Endodermal cell (in vitro differentiated cells): ENCODE measurements at regions not wholly inside any gene's neighbourhood (a gene's known extent, or its start where the extent isn't known, plus 50 kb on each side); places are given as distances from the start of the nearest gene placed in this dataset.
A peak's percentile ranks its signal among the peaks of the same experiment; 100 is the strongest.

ENCODE experiments used
- DNase-seq: peaks from one replicate; pipeline ENCODE4 v3.0.0-alpha.2; 2017
- H3K27ac ChIP-seq: 2 replicates; pipeline ENCODE4 v1.5.1; 2013; ENCODE audit warnings: mild to moderate bottlenecking, low read depth, low read length, moderate library complexity
- H3K27me3 ChIP-seq: 2 replicates; pipeline ENCODE4 v1.6.1; 2013; ENCODE audit warnings: mild to moderate bottlenecking, low read length, moderate library complexity; ENCODE audit not compliant: insufficient read depth, control insufficient read depth, poor library complexity, severe bottlenecking
- H3K36me3 ChIP-seq: 2 replicates; pipeline ENCODE4 v1.7.0; 2013; ENCODE audit warnings: mild to moderate bottlenecking, low read length, moderate library complexity; ENCODE audit not compliant: control insufficient read depth, insufficient read depth
- H3K4me1 ChIP-seq: one replicate; pipeline ENCODE4 v1.7.0; 2013; ENCODE audit warnings: low read length; ENCODE audit not compliant: control insufficient read depth, insufficient read depth
- H3K4me3 ChIP-seq: 2 replicates; pipeline ENCODE4 v1.5.1; 2013; ENCODE audit warnings: mild to moderate bottlenecking, low read length, moderate library complexity
- H3K9ac ChIP-seq: 2 replicates; pipeline ENCODE4 v1.6.1; 2013; ENCODE audit warnings: mild to moderate bottlenecking, low read length, moderate library complexity; ENCODE audit not compliant: poor library complexity, severe bottlenecking; ENCODE audit errors: extremely low read depth
- H3K9me3 ChIP-seq: 2 replicates; pipeline ENCODE4 v1.6.1; 2013; ENCODE audit warnings: mild to moderate bottlenecking, low read length, moderate library complexity; ENCODE audit not compliant: control insufficient read depth
- H3K27ac Mint-ChIP-seq: 2 replicates; pipeline ENCODE4 v1.8.0; 2020; ENCODE audit warnings: mixed read lengths
- H3K27me3 Mint-ChIP-seq: 2 replicates; pipeline ENCODE4 v1.8.0; 2021; ENCODE audit warnings: mild to moderate bottlenecking, mixed read lengths; ENCODE audit not compliant: insufficient read depth
- H3K36me3 Mint-ChIP-seq: 2 replicates; pipeline ENCODE4 v1.8.0; 2020; ENCODE audit warnings: low read depth, mixed read lengths
- H3K4me1 Mint-ChIP-seq: 2 replicates; pipeline ENCODE4 v1.8.0; 2020; ENCODE audit warnings: mixed read lengths
- H3K4me3 Mint-ChIP-seq: 2 replicates; pipeline ENCODE4 v1.8.0; 2020; ENCODE audit warnings: mild to moderate bottlenecking, moderate library complexity, mixed read lengths
- H3K9me3 Mint-ChIP-seq: 2 replicates; pipeline ENCODE4 v1.8.0; 2020; ENCODE audit warnings: mild to moderate bottlenecking, mixed read lengths
- WGBS, 2 experiments: methylation state at CpG; one replicate each; pipeline versions ENCODE4 v1.1.5 to v1.1.7; 2013; ENCODE audit warnings: missing lambda C conversion rate in 2 of 2, mixed read lengths in 1 of 2; ENCODE audit not compliant: insufficient coverage in 1 of 2, insufficient read length in 1 of 2; 5-methylcytosine and 5-hydroxymethylcytosine counted together
- TF ChIP-seq, protein P1 (sequence below): fragments of 200-600 bp; sonication (generic); conservative IDR thresholded peaks from 2 replicates; pipeline ENCODE4 v1.5.0; 2021; ENCODE audit warnings: antibody characterized with exemption, mild to moderate bottlenecking

- Histone ChIP-seq H3K27me3 (no peaks in the 10 kb centered on the region), H3K4me3 (no peak overlapping the region), H3K9me3 (no peaks in the 10 kb centered on the region), H3K4me1 (no peaks in the 10 kb centered on the region), H3K36me3 (no peaks in the 10 kb centered on the region), H3K9ac (no peak overlapping the region), H3K27ac (no peak overlapping the region)
- Mint-ChIP-seq H3K4me1 (peaks cover 5% of the 10 kb centered on the region), H3K27ac (no peak overlapping the region), H3K27me3 (peaks cover 4% of the 10 kb centered on the region), H3K36me3 (no peaks in the 10 kb centered on the region), H3K4me3 (no peak overlapping the region), H3K9me3 (no peaks in the 10 kb centered on the region)
- 79 to 90% methylated on average over 2 to 3 of the region's 4 CpGs for WGBS, 2 experiments
- DNase-seq: no peak
- TF ChIP-seq, protein P1, sequence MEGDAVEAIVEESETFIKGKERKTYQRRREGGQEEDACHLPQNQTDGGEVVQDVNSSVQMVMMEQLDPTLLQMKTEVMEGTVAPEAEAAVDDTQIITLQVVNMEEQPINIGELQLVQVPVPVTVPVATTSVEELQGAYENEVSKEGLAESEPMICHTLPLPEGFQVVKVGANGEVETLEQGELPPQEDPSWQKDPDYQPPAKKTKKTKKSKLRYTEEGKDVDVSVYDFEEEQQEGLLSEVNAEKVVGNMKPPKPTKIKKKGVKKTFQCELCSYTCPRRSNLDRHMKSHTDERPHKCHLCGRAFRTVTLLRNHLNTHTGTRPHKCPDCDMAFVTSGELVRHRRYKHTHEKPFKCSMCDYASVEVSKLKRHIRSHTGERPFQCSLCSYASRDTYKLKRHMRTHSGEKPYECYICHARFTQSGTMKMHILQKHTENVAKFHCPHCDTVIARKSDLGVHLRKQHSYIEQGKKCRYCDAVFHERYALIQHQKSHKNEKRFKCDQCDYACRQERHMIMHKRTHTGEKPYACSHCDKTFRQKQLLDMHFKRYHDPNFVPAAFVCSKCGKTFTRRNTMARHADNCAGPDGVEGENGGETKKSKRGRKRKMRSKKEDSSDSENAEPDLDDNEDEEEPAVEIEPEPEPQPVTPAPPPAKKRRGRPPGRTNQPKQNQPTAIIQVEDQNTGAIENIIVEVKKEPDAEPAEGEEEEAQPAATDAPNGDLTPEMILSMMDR: no peak
Observed at GRCh38 chr2:71887196-71887595, 260.5 kb downstream of the CYP26B1 start.

GRCh38 chr2:71886241-71886640 is 261.4 kb downstream of the CYP26B1 start:
- Histone ChIP-seq H3K27ac (no peak overlapping the region), H3K9ac (no peak overlapping the region), H3K36me3 (no peaks in the 10 kb centered on the region), H3K27me3 (no peaks in the 10 kb centered on the region), H3K9me3 (no peaks in the 10 kb centered on the region), H3K4me3 (no peak overlapping the region), H3K4me1 (no peaks in the 10 kb centered on the region)
- TF ChIP-seq, protein P1: no peak
- Mint-ChIP-seq H3K27me3 (peaks cover 4% of the 10 kb centered on the region), H3K36me3 (no peaks in the 10 kb centered on the region), H3K4me3 (no peak overlapping the region), H3K27ac (no peak overlapping the region), H3K9me3 (no peaks in the 10 kb centered on the region), H3K4me1 (peaks cover 5% of the 10 kb centered on the region)
- WGBS, 2 experiments: 93 to 100% methylated on average over 1 of the region's 1 CpG
- no peak for DNase-seq

DNA sequence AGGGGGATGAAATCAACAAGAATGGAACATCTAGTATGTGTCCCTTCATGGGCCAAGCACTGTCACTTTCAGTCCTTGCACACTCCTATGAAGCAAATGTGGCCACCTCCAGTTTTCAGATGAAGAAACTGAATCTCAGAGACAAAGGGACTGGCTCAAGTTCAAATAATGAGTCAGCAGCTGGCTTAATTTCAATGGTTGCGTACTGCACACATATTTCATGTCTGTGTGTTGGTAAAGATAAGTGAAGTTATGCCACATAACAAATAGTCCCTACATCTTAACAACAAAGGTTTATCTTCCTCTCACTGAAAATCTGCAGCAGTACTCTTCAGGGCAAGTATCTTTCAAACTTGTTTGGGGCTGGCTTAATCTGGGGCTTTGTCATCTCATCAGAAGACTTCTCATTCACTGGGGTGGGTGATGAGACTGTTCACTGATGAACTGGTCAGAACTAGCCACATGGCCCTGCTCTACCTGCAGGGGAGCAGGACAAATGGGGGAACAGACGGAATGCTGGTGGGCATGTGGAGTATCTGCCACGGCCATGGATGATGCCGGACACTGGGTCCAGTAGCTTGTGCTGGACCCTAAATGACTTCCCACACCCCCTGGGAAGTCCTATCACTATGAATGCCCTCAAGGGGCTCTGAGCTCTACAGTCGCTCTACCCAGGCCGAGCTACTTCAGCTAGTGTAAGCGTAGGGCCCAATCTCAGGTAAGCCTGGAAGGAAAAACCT is 263.2 kb downstream of the CYP26B1 start:
- WGBS, 2 experiments: 96% methylated on average over 6 to 7 of the region's 7 CpGs
- Histone ChIP-seq H3K9ac (no peak overlapping the region), H3K9me3 (no peaks in the 10 kb centered on the region), H3K36me3 (no peaks in the 10 kb centered on the region), H3K27me3 (no peaks in the 10 kb centered on the region), H3K4me1 (no peaks in the 10 kb centered on the region), H3K27ac (no peak overlapping the region), H3K4me3 (no peak overlapping the region)
- peak; percentile 3 for DNase-seq
- no peaks in the 10 kb centered on the region for H3K36me3 Mint-ChIP-seq
- no peaks in the 10 kb centered on the region for H3K9me3 Mint-ChIP-seq
- peaks cover 4% of the 10 kb centered on the region for H3K27me3 Mint-ChIP-seq
- H3K4me1 Mint-ChIP-seq: peaks cover 5% of the 10 kb centered on the region
- no peak overlapping the region for H3K4me3 Mint-ChIP-seq
- TF ChIP-seq, protein P1: no peak
- H3K27ac Mint-ChIP-seq: no peak overlapping the region
